Fibroblast of upper back skin (primary cell): ENCODE measurements at regions not wholly inside any gene's neighbourhood (a gene's known extent, or its start where the extent isn't known, plus 50 kb on each side); places are given as distances from the start of the nearest gene placed in this dataset.

Experiments
- DNase-seq: peaks from one replicate; pipeline ENCODE4 v3.0.0-alpha.2; 2013

DNA sequence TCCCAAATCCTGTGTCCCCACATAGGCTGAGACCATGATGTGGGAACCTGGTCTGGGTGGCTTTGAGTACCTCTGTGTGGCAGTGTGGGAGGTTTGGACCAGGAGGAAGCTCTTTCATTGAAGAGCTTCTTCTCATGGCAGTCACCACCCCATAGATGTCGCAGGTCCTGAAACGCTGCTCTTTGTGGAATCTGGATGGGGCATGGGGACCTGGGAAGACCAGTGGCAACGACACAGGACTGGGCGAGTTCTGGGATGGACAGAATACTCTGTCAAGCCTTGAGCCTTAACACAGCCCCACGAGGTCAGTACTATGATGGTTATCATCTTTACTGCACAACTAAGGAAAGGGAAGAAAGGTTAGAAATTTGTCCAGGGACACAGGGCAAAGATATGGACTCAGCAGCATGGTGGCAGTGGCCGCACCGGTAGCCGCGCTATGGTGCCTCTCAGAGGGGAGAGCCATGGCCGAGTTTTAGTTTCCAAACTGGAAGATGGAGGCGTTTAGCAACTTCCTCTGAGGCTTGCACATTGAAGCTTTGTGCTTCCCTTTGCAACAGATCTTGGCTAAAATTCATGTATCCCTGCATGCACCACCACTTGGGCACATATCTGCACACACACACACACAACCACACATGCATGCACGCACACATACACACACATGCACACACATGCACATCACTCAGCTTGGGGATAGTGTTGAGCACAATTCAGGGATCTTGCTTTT is 117.7 kb upstream of the C1orf174 start:
- no peak for DNase-seq

DNA sequence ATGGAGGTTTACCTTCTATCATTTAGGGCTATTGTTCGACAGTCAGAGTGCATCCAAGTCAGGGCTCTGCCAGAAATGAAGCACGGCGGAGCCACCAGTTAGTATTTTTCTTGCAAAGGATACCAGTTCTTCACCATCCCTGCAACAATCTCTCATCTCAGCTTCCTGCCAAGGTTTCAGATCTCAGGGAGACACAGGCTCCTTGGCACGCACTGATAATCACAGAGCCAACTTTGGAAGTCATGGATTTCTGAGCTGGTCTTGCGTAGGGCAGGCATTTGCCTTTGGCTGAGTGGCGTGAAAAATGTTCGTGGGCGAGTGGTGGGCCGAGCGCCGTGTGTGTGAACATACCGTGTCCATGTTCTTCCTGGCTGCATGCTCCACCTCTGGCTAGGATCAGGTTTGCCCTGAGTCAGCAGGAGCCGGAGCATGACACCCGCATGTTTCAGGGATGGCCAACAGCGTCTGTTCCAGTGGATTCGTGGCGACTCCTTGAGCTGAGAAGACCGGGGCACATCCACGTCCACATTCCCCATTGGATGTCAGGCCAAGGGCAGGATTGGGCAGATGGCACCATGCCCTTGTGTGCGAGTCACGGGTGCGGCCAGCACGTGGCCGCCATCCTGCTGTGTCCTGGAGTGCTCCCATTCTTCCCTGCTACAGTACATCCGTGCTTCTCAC is 118.5 kb upstream of the C1orf174 start:
- no peak for DNase-seq

- DNase-seq, result no peak
Observed at GRCh38 chr1:4019147-4019521, 119.1 kb upstream of the C1orf174 start.

DNA sequence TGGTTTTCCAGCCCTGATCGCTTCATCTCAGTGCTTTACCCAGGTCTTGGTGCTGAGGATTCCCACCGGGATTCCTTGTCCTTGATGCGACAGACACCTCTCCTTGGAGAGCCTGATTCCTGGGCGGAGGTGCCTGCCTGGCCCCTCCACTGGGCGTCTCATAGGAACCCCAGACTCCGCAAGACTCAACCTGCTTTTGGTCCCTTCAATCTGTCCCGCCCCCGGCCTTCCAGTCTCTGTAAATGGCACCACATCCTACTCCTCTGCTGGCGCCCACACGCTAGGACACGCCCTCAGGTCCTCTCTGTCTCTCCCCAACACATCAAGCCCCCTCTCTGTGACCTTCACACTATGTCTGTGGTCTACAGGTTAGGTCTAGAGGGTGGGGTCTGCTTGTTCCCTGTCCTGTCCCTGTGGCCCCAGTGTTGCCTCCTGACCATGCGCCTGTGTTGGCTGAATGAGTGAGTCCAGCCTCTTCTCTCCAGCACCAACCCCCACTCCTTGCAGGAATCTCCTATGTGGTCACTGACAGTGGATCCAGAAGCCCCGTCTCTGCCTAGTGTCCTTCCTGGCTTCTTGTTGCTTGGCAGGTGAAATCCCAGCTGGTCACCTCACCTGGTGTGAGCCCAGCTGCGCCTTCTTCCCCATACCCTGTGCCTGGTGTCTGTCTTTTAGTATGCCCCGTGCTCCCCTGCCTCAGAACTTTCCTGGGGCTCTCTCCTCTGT is 119.7 kb upstream of the C1orf174 start:
- DNase-seq, result no peak

DNA sequence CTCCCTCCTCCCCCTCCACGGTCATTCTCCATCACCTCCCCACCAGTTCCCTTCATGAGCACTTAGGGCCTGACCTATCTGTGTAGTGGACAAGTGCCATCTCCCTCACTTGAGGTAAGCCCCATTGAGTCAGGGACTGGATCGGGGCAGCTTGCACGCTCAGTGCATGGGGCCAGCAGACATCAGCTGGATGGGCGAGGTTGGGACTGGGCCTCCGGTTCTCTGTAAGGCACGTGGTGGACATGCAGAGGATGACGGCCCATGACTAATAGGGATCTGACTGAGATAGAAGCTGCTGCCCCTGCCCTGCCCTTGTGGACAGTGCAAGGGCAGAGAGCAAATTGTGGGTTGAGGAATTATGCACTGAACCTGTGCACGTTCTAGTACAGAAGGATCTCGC is 120.4 kb upstream of the C1orf174 start:
- DNase-seq, result no peak

DNA sequence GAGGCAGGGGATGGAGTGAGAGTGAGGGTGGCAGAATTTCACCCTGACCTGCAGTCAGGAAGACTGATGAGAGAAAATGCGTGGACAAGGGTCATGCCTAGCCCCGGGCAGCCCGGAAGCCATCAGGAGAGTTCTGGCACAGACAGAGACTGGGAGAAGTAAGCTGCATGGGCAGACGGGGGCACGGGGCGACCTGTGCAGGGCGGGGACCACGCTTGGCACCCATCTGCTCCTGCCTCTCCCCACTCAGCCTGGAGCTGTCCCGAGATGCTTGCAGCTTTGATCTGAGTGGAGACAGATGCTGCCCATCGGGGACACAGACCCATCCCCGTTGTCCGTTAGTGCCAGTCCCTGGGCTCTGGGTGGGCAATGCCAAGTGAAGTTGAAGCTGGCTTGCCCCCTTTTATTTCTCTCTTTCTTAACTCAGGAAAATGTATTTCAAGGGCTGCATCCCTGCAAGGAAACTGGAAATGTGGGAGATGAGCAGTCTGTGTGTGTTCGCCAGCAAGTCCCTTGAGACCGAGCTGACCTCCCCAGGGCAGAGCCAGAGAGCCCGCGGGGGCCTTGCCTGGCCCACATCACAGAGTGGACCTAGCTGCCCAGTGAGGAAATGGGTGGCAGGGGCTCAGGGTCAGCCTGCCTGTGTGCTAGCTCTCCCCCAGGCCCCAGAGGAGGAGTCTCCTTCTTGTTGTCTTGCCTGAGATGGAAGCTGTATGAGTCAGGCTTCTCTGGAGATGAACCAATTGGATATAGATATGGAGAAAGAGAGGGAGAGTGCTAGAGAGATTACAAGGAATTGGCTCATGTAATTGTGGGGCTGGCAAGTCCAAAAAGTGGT is 121.3 kb upstream of the C1orf174 start:
- no peak for DNase-seq

DNA sequence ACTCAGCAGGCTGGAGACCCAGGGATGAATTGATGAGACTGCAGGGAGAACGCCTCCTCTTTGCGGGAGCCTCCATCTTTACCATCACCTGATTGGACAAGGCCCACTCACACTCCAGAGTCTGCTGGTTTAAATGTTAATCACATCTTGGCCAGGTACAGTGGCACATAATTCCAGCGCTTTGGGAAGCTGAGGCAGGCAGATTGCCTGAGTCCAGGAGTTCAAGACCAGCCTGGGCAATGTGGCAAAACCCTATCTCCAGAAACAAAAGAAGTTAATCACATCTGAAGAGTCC is 121.8 kb upstream of the C1orf174 start:
- no peak for DNase-seq

DNA sequence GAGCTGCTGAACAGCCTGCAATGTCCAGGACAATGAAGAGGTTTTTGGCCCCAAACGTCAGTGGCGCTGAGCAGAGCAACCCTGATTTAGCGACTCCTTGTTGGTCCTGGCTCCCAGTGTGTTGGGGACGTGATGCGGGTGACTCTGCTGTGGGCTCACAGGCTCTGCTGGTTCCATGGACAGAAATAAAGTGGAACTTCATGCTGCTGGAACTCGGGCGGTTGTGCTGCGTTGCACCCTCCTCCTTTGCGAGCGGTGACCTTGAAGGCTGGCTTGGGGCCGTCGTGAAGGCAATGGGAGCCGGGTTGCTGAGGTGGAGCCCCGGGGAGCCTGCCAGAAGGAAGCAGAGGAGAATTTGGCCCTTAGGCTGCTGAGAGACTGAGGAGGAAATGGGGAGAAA is 122.6 kb upstream of the C1orf174 start:
- no peak for DNase-seq

DNA sequence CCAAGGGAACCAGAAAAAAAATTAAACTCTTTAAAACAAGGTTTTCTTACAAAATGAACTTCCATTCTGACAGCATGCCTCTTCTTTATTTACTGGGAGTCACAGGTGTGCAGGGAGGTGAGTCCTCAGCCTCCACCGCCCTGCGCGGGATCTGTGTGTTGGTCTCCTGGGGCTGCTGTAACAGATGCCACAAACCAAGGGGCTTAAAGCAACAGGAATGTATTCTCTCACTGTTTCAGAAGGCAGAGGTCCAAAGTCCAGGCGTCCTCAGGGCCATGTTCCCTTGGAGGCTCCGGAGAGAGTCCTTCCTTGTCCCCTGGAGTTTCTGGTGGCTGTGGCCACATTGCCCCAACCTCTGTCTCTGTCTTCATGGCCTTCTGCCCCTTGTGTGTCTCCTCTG is 123.6 kb upstream of the C1orf174 start:
- no peak for DNase-seq

GRCh38 chr1:4024811-4025210 is 124.7 kb upstream of the C1orf174 start:
- no peak for DNase-seq

DNA sequence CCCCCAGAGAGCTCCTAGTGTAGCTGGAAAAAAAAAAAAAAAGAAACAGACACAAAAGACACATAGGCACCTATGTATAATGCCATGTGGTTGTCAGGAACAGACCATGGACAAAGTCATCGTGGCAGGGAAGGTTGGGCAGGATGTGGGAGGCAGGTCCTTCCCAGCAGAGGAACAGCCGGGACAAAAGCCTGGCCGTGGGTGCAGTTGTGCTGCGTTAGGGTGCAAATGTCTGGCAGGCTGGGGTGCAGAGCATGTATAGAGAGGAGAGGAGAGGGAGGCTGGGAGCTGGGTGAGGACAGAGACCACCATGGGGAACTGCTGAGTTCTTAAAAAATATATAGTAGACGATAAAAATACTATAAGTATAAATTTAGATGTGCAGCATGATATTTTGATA is 125.7 kb upstream of the C1orf174 start:
- no peak for DNase-seq

GRCh38 chr1:4027008-4027407 is 126.9 kb upstream of the C1orf174 start:
- no peak for DNase-seq

DNA sequence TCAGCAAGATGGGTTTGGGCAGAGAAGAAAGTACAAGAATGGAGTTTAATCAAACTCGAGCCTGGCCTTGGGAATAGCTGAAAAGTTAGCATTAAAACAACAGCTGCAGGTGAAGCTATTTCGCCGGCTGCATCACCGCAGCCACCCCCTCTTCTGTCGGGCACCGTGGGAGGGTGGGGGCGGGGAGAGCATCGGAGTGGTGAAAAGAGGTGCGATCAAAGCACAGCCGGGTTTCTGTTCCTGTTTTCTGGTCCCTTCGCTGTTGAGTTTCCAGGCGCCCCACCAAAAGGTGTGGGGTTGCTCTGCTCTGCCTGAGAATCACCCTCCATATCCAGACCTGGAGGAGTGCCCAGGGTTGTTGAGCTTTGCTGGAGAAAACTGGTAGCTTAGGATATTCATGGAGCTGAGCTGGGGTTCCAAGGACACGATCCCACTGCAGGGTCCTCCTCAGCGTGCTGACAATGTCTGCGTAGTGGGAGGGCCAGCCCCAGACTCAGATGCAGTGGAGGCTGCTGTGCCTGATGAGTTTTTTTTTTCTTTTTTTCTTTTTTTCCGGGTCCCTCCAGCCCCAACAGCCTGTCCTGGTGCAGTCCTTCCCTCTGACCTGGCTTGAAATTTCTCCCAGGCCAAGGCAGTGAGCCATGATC is 127.5 kb upstream of the C1orf174 start:
- no peak for DNase-seq

- DNase-seq, result no peak
Observed at GRCh38 chr1:4028139-4028501, 128.0 kb upstream of the C1orf174 start.

GRCh38 chr1:4029376-4029775 is 129.3 kb upstream of the C1orf174 start:
- no peak for DNase-seq

DNA sequence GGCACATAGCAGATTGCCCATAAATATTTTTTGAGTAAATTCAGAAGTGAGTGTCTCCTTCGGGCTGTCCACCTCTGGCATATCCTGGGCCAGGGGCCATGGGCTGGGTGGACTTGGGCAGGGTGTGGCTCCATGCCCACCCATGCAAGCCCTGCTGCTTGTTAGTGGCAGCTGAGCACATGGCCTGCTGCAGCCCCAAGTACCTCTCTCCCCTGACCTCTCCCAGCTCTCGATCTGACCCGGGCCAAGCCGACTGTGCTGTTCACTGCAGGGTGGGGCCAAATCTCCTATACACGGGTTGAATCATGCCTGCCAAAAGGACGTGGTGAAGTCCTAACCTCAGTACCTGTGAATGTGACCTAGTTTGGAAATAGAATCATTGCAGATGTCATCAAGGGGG is 132.5 kb upstream of the C1orf174 start:
- no peak for DNase-seq

- no peak for DNase-seq
Observed at GRCh38 chr1:4033129-4033676, 133.1 kb upstream of the C1orf174 start.

GRCh38 chr1:4033713-4034112 is 133.6 kb upstream of the C1orf174 start:
- DNase-seq, result no peak

- DNase-seq, result no peak
Observed at GRCh38 chr1:4034318-4034887, 134.3 kb upstream of the C1orf174 start.

GRCh38 chr1:4044967-4045366 is 144.9 kb upstream of the C1orf174 start:
- DNase-seq, result no peak

DNA sequence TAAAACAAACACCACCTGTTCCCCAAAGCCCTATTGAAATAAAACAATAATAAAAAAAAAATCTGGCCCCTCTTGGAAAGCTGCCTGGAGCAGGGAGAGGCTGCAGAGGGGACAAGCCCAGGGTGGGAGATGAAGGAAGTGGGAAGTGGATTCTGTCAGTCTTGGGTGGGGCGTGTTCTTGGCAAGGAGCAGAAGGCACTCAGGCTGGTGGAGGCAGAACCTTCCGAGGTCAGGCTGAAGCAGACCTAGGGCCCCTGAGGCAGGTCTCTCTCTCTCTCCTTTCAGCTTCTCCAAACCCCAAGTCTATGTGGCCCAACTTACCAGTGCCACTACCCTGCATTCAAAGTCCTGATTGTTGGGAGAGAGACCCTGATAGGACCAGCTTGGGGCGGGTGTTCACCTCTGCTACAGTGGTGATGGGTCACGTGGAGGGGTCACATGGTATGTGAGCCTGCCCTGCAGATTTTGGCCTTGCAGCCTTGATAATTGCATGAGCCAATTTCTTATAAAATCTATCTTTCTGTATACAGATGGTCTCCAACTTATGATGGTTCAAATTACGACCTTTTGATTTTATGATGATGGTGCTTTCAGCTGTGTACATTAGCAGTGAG is 145.4 kb upstream of the C1orf174 start:
- no peak for DNase-seq
